ENCODE measurements at regions not wholly inside any gene's neighbourhood (a gene's known extent, or its start where the extent isn't known, plus 50 kb on each side); places are given as distances from the start of the nearest gene placed in this dataset.

DNA sequence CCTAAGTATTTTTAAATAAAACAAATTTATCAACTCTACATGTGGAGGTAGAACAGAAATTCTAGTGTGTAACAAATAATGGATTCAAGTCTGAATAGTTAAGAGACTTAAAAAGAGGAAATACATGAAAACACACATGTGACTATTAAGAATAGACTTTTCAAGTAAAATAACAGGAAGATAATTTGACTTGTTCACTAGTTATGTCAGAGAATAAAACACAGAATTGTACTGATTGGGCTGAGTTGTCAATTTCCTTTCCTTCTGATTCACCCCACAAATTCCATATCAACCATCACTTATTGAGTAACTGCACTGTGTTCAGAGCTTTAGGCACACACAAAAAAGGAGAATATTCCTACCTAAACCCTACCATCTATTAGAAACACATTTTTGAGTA lies 557.2 kb downstream of the TUSC7 start:
- H3K4me3 ChIP-seq: no peak overlapping the region
- ATAC-seq: no peak
- TF ChIP-seq, protein P1, sequence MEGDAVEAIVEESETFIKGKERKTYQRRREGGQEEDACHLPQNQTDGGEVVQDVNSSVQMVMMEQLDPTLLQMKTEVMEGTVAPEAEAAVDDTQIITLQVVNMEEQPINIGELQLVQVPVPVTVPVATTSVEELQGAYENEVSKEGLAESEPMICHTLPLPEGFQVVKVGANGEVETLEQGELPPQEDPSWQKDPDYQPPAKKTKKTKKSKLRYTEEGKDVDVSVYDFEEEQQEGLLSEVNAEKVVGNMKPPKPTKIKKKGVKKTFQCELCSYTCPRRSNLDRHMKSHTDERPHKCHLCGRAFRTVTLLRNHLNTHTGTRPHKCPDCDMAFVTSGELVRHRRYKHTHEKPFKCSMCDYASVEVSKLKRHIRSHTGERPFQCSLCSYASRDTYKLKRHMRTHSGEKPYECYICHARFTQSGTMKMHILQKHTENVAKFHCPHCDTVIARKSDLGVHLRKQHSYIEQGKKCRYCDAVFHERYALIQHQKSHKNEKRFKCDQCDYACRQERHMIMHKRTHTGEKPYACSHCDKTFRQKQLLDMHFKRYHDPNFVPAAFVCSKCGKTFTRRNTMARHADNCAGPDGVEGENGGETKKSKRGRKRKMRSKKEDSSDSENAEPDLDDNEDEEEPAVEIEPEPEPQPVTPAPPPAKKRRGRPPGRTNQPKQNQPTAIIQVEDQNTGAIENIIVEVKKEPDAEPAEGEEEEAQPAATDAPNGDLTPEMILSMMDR (IDR thresholded peaks at IDR 0.05): no peak

GRCh38 chr3:117268318-117268717 lies 558.7 kb downstream of the TUSC7 start:
- H3K9me3 ChIP-seq: no peaks in the 10 kb centered on the region
- H3K27ac ChIP-seq: no peak overlapping the region
- TF ChIP-seq, protein P1 (IDR thresholded peaks at IDR 0.05): no peak
- ATAC-seq (no peak), DNase-seq (no peak)
- H3K4me1 ChIP-seq: no peaks in the 10 kb centered on the region
- intact Hi-C loops (cut with DNase I): no loop called here
- H3K27me3 ChIP-seq: no peaks in the 10 kb centered on the region
- no peaks in the 10 kb centered on the region for H3K36me3 ChIP-seq
- no peak overlapping the region for H3K4me3 ChIP-seq

More for the DNA sequence above, 557.2 kb downstream of the TUSC7 start:
- H3K4me1 ChIP-seq: no peaks in the 10 kb centered on the region
- no peak overlapping the region for H3K27ac ChIP-seq
- intact Hi-C loops (cut with DNase I): no loop called here
- DNase-seq: no peak
- H3K27me3 ChIP-seq: no peaks in the 10 kb centered on the region
- H3K36me3 ChIP-seq: no peaks in the 10 kb centered on the region
- H3K9me3 ChIP-seq: no peaks in the 10 kb centered on the region

- H3K27ac ChIP-seq: no peak overlapping the region
- H3K4me1 ChIP-seq: no peaks in the 10 kb centered on the region
- no peak for DNase-seq
- ATAC-seq: no peak
- H3K4me3 ChIP-seq: no peak overlapping the region
- intact Hi-C loops (cut with DNase I): no loop called here
- H3K36me3 ChIP-seq: no peaks in the 10 kb centered on the region
- H3K27me3 ChIP-seq: no peaks in the 10 kb centered on the region
- no peaks in the 10 kb centered on the region for H3K9me3 ChIP-seq
- TF ChIP-seq, protein P1 (IDR thresholded peaks at IDR 0.05): no peak
Observed at GRCh38 chr3:117272274-117272673, 562.7 kb downstream of the TUSC7 start.

- H3K27me3 ChIP-seq: no peaks in the 10 kb centered on the region
- intact Hi-C loops (cut with DNase I): no loop called here
- no peak overlapping the region for H3K4me3 ChIP-seq
- ATAC-seq: no peak
- no peaks in the 10 kb centered on the region for H3K4me1 ChIP-seq
- H3K9me3 ChIP-seq: no peaks in the 10 kb centered on the region
- TF ChIP-seq, protein P1 (IDR thresholded peaks at IDR 0.05): no peak
- H3K36me3 ChIP-seq: no peaks in the 10 kb centered on the region
- H3K27ac ChIP-seq: no peak overlapping the region
- DNase-seq: no peak
Observed at GRCh38 chr3:117272876-117273523, 563.4 kb downstream of the TUSC7 start.

DNA sequence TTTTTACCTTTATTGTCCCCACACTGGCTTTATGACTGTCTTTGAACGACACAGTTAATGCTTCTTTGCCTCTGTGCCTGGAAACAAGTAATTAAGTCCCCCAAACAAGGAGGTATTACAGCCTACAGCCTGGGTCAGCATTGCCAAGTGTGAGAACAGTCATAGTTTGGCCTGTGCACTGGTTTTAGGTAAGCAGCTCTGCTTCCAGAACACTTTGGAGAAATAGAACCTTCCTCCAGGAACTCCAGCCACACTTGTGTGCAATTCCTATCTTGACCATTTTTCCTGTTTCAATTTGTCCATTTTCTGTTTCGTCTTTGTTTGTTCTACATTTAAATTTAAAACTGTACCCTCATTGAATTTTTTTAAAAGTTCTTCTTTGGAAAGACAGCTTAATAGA lies 568.2 kb downstream of the TUSC7 start:
- ATAC-seq: no peak
- no peak for DNase-seq
- Histone ChIP-seq H3K27ac (no peak overlapping the region), H3K36me3 (no peaks in the 10 kb centered on the region), H3K27me3 (no peaks in the 10 kb centered on the region), H3K4me3 (no peak overlapping the region), H3K9me3 (no peaks in the 10 kb centered on the region), H3K4me1 (no peaks in the 10 kb centered on the region)
- TF ChIP-seq, protein P1 (IDR thresholded peaks at IDR 0.05): no peak
- intact Hi-C loops (cut with DNase I): no loop called here
